AG09309 (cell line): ENCODE measurements at regions not wholly inside any gene's neighbourhood (a gene's known extent, or its start where the extent isn't known, plus 50 kb on each side); places are given as distances from the start of the nearest gene placed in this dataset.

Experiments used
- DNase-seq: peaks from one replicate; pipeline ENCODE4 v3.0.0-alpha.2; 2010; ENCODE audit warnings: low read depth
- H3K4me3 ChIP-seq: 2 replicates; pipeline ENCODE4 v1.5.1; 2011; ENCODE audit warnings: mild to moderate bottlenecking, low read depth, low read length, moderate library complexity; ENCODE audit not compliant: control insufficient read depth
- TF ChIP-seq, protein P1 (sequence below): IDR thresholded peaks from 2 replicates; pipeline ENCODE4 v1.5.1; 2011; ENCODE audit warnings: mild to moderate bottlenecking, low read depth, low read length, inconsistent platforms; ENCODE audit not compliant: insufficient read depth, control insufficient read depth; ENCODE audit errors: missing control alignments

DNA sequence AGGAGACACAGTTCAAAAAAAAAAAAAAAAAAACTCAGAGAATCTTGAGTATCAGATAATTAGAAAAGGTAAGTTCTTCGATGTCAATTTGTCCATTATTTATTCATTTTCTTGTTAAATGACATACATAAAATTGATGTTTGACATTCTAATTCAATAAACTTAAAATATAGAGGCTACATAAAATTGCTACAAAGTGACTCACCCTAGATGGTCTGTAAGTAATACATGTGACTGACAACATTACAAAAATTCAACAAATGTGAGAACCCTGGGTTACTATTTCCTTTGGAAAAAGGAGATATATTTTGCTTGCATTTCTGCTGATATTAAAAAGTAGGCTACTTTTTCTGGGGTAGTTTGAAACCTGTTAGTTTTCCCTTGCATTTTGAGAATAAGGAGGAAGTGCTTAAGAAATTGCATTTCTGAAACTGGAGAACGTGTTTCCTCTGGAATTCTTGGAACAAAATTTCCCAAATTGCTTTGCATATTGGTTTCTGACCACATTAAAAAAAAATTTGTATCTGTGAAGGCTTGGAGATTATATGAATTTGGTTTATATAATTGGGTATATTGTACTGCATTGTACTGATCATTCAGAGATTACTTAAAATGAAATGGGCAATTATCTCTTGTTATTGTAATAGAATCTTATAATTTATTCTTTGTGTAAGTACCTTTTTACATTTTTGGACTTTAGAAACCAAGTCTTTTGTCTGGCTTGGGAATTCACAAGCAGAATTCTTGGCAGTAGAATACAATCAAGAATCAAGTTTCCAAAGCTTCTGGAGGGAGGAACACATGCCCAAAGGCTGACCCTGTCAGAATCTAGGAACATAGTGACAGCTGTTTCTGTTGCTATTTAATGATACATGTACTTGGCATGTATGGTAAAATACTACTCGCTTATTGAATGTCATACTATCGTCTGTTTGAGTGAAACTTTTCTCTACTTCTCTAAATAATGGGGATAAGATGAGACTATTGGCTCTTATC is 106.1 kb downstream of the DSEL start:
- H3K4me3 ChIP-seq, result no peak overlapping the region
- TF ChIP-seq, protein P1, sequence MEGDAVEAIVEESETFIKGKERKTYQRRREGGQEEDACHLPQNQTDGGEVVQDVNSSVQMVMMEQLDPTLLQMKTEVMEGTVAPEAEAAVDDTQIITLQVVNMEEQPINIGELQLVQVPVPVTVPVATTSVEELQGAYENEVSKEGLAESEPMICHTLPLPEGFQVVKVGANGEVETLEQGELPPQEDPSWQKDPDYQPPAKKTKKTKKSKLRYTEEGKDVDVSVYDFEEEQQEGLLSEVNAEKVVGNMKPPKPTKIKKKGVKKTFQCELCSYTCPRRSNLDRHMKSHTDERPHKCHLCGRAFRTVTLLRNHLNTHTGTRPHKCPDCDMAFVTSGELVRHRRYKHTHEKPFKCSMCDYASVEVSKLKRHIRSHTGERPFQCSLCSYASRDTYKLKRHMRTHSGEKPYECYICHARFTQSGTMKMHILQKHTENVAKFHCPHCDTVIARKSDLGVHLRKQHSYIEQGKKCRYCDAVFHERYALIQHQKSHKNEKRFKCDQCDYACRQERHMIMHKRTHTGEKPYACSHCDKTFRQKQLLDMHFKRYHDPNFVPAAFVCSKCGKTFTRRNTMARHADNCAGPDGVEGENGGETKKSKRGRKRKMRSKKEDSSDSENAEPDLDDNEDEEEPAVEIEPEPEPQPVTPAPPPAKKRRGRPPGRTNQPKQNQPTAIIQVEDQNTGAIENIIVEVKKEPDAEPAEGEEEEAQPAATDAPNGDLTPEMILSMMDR, result no peak
- DNase-seq, result no peak

DNA sequence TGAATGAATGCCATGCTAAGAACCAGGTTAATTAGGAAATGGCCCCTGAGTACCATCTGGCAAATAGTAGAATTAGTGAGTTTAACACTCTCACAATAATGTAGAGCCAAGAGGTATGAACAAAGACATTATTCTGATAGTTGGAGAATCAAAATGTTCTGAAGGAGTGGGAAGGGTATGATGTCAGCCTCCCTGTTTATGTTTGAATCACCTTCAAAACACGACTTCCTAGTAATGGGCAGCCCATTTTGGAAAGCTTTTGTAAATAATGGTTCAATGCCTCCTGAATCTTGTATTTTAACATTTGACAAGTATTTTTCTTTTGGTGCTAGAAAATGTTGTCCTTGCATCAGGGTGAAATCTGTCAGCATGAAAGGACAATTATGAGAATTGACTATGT is 108.3 kb downstream of the DSEL start:
- DNase-seq, result no peak
- TF ChIP-seq, protein P1, result no peak
- no peak overlapping the region for H3K4me3 ChIP-seq

DNA sequence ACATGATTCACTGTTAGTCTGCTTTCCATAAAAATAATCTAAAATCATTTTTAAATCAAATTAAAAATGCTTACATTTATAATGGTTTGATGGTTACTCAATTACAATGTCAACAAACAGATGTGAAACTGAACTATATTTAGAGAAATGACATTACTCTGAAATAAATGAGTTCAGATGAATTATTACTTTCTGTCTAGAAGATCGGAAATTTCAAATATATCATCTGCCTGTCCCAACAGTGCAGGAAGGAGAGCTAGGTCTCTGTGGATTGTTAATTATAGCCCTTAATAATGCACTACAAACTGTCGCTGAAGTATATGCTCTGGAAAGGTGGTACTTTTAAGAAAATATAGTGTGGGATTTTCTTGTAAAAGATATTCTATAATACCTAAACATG is 109.8 kb downstream of the DSEL start:
- TF ChIP-seq, protein P1, result no peak
- no peak overlapping the region for H3K4me3 ChIP-seq
- DNase-seq, result no peak

DNA sequence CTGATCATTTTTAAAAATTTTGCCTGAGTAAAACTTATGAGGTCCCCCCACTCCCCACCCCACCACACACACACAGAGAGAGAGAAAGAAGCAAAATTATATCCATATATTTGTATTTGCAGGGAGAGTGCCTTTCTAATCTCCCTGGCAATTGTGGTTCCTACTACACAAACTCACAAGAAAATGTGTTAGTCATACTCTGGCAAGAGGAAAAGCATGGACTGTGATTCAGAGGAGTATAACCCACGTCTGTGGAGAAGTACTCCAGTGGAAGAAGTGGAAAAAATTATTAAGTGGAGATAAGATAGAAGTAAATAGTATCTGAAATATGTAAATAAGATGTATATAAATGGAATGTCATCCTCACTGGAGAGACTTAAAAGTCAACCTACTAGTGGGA is 114.0 kb downstream of the DSEL start:
- peak; percentile 38 for DNase-seq
- H3K4me3 ChIP-seq, result no peak overlapping the region
- TF ChIP-seq, protein P1, result no peak

DNA sequence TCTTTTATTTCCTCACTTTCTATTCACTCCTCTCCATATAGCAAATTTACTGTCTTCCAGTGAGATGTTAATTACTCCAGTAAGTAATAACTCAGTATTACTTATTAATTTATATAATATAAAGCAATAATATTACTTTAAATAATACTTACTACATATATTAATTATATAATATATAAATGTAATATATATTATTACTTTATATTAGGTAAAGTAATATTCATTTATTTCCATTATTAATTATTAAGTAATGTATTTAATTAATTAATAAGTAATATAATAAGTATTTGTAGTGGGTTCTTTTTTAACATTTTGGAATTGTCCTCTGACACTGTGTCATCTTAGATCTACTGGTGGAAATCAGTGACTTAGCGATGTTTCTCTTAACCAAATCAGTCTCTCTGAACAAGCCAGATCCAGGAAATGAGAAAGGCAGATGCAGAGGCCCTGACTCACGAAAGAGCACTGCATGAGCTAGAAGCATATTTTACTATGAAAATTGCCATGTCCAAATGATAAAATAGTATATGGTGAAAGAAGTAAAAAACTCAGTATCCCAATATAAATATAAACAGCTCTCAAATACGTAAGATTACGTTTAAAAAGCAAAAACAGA is 115.9 kb downstream of the DSEL start:
- no peak for DNase-seq
- TF ChIP-seq, protein P1, result no peak
- H3K4me3 ChIP-seq, result no peak overlapping the region

DNA sequence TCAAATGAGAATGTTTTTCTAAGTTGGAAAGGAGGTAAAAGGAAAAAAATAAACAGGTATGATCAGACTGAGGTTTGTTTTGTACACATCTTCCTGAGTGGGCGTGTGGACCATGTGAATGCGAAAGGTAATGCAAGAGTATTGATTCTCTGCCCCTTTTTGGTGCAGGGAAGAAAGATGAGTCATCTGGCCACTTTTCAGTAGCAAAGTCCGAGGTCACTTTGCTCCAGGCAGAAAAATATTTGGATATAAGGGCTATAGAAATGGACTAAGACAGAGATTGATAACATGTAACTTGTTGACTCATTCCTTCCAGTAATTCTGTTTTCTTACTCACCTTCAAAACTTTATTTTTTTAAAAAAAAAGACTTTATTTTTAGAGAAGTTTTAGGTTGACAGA is 130.5 kb downstream of the DSEL start:
- H3K4me3 ChIP-seq, result no peak overlapping the region
- TF ChIP-seq, protein P1, result no peak
- no peak for DNase-seq
